Trophoblast cell (in vitro differentiated cells and primary cell): ENCODE measurements at regions not wholly inside any gene's neighbourhood (a gene's known extent, or its start where the extent isn't known, plus 50 kb on each side); places are given as distances from the start of the nearest gene placed in this dataset.

Experiments
- DNase-seq, 2 donors: peaks; one replicate each; pipeline ENCODE4 v3.0.0-alpha.2; 2016
- H2AFZ ChIP-seq: 2 replicates; pipeline ENCODE4 v1.6.1; 2013; ENCODE audit warnings: low read length, moderate library complexity, mild to moderate bottlenecking; ENCODE audit not compliant: insufficient read depth, poor library complexity
- H2AK5ac ChIP-seq: 2 replicates; pipeline ENCODE4 v1.6.1; 2013; ENCODE audit warnings: mild to moderate bottlenecking, low read length
- H2BK120ac ChIP-seq: 2 replicates; pipeline ENCODE4 v1.6.1; 2013; ENCODE audit warnings: low read length, mild to moderate bottlenecking, moderate library complexity; ENCODE audit not compliant: insufficient read depth, poor library complexity
- H2BK12ac ChIP-seq: 2 replicates; pipeline ENCODE4 v1.6.1; 2013; ENCODE audit warnings: mild to moderate bottlenecking, low read length, moderate library complexity
- H2BK5ac ChIP-seq: 2 replicates; pipeline ENCODE4 v1.6.1; 2013; ENCODE audit warnings: low read length, low read depth, moderate library complexity, mild to moderate bottlenecking; ENCODE audit not compliant: poor library complexity
- H3K14ac ChIP-seq: 2 replicates; pipeline ENCODE4 v1.6.1; 2013; ENCODE audit warnings: mild to moderate bottlenecking, low read length
- H3K18ac ChIP-seq: 2 replicates; pipeline ENCODE4 v1.6.1; 2013; ENCODE audit warnings: mild to moderate bottlenecking, low read length
- H3K23ac ChIP-seq: 2 replicates; pipeline ENCODE4 v1.6.1; 2013; ENCODE audit warnings: low read length
- H3K27ac ChIP-seq: 2 replicates; pipeline ENCODE4 v1.5.1; 2013; ENCODE audit warnings: low read depth, mild to moderate bottlenecking, inconsistent platforms, low read length, moderate library complexity
- H3K27me3 ChIP-seq: 2 replicates; pipeline ENCODE4 v1.6.1; 2013; ENCODE audit warnings: inconsistent platforms, mild to moderate bottlenecking, low read length, moderate library complexity; ENCODE audit not compliant: insufficient read depth
- H3K36me3 ChIP-seq, 2 experiments: 1 replicate in 1 of 2; 2 replicates in 1 of 2; pipeline ENCODE4 v1.6.1; 2013; ENCODE audit warnings: low read length in 2 of 2, mild to moderate bottlenecking in 2 of 2, moderate library complexity in 1 of 2; ENCODE audit not compliant: insufficient read depth in 2 of 2, control insufficient read depth in 1 of 2
- H3K4ac ChIP-seq: 2 replicates; pipeline ENCODE4 v1.6.1; 2013; ENCODE audit warnings: low read depth, mild to moderate bottlenecking, low read length, moderate library complexity
- H3K4me1 ChIP-seq, 2 experiments: 1 replicate in 1 of 2; 2 replicates in 1 of 2; pipeline ENCODE4 v1.6.1; 2013; ENCODE audit warnings: low read length in 2 of 2, mild to moderate bottlenecking in 2 of 2, moderate library complexity in 1 of 2; ENCODE audit not compliant: insufficient read depth in 2 of 2, control insufficient read depth in 1 of 2
- H3K4me2 ChIP-seq: 2 replicates; pipeline ENCODE4 v1.6.1; 2013; ENCODE audit warnings: inconsistent platforms, mild to moderate bottlenecking, low read length, moderate library complexity
- H3K4me3 ChIP-seq: 2 replicates; pipeline ENCODE4 v1.5.1; 2013; ENCODE audit warnings: mild to moderate bottlenecking, low read depth, low read length, inconsistent platforms
- H3K79me1 ChIP-seq: one replicate; pipeline ENCODE4 v1.6.1; 2013; ENCODE audit warnings: low read length
- H3K79me2 ChIP-seq: 2 replicates; pipeline ENCODE4 v1.6.1; 2013; ENCODE audit warnings: low read length, mild to moderate bottlenecking; ENCODE audit not compliant: control insufficient read depth, insufficient read depth, poor library complexity
- H3K9ac ChIP-seq: 2 replicates; pipeline ENCODE4 v1.6.1; 2013; ENCODE audit warnings: mild to moderate bottlenecking, low read length
- H3K9me3 ChIP-seq: 2 replicates; pipeline ENCODE4 v1.6.1; 2013; ENCODE audit warnings: low read depth, mild to moderate bottlenecking, control low read depth, inconsistent platforms, low read length; ENCODE audit not compliant: insufficient read depth
- H4K12ac ChIP-seq: 2 replicates; pipeline ENCODE4 v1.6.1; 2013; ENCODE audit warnings: low read depth, mild to moderate bottlenecking, low read length, moderate library complexity
- H4K8ac ChIP-seq: 2 replicates; pipeline ENCODE4 v1.6.1; 2013; ENCODE audit warnings: low read depth, mild to moderate bottlenecking, low read length, moderate library complexity
- H4K91ac ChIP-seq: one replicate; pipeline ENCODE4 v1.6.1; 2013; ENCODE audit warnings: low read depth, mild to moderate bottlenecking, low read length, moderate library complexity
- WGBS: extraction: QIAGEN DNeasy Blood & Tissue Kit; methylation state at CpG from one replicate; pipeline ENCODE4 v1.1.7; 2013; ENCODE audit warnings: missing lambda C conversion rate; ENCODE audit not compliant: insufficient read length, insufficient coverage; ENCODE audit errors: extremely low coverage; 5-methylcytosine and 5-hydroxymethylcytosine counted together

DNA sequence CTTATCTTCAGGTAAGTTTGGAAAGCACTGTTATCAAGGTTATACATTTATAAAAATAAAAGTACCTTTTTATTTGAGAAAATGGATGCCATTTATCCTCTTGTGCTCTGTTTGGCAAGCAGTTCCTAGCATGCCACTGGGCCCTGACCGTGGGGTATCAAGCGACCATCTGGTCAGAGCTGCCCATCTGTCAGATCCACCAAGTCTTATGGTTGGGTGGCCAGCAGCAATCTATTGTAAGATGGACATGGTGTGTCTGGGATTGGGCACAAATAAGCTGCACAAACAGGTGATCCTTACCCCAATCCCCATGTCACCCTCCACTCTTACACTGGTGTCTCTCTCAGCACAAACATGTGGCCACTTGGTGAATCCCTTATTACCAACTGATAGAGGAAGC, 178.5 kb downstream of the DLEU7 start:
- Histone ChIP-seq H3K27ac (no peak overlapping the region), H3K18ac (no peak overlapping the region), H4K8ac (no peak overlapping the region), H3K4ac (no peak overlapping the region), H4K91ac (no peak overlapping the region), H2BK5ac (no peak overlapping the region), H3K36me3 (no peaks in the 10 kb centered on the region), H2BK12ac (no peak overlapping the region), H3K27me3 (no peaks in the 10 kb centered on the region), H3K79me1 (no peaks in the 10 kb centered on the region), H3K9ac (no peak overlapping the region), H3K9me3 (no peaks in the 10 kb centered on the region), H3K14ac (no peak overlapping the region), H4K12ac (no peak overlapping the region), H2AFZ (no peak overlapping the region), H2BK120ac (no peak overlapping the region), H3K4me1 (no peaks in the 10 kb centered on the region), H3K4me3 (no peak overlapping the region), H2AK5ac (no peak overlapping the region), H3K4me2 (no peak overlapping the region), H3K79me2 (no peaks in the 10 kb centered on the region), H3K23ac (no peak overlapping the region)
- WGBS: no CpG with 5 or more reads among the region's 2 CpGs
- no peak for DNase-seq

DNA sequence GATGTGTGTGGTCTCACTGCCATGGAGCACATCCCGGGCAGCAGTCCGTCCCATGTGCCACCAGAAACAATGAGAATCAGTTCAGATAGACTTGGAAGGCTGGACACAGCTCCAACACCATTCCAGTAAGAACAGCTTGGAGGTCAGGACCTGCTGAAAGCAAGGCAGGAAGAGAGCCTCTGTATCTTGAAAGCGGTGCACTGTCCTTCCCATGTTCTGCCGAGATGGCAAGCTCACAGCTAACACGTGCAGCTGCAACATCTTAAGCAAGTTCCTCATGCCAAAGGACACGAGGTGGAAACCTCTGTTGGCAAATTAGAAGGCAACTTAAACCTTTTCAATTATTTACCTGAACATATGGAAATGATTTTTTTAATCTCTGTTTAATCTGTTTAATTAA, 175.4 kb downstream of the DLEU7 start:
- Histone ChIP-seq H3K79me1 (peaks cover 3% of the 10 kb centered on the region), H2BK5ac (no peak overlapping the region), H3K4me2 (no peak overlapping the region), H3K23ac (no peak overlapping the region), H2AK5ac (no peak overlapping the region), H3K4me3 (no peak overlapping the region), H3K9ac (no peak overlapping the region), H3K14ac (no peak overlapping the region), H3K4me1 (peaks cover 0 to 4% of the 10 kb centered on the region in 2 experiments), H3K27me3 (no peaks in the 10 kb centered on the region), H4K8ac (no peak overlapping the region), H4K91ac (no peak overlapping the region), H4K12ac (no peak overlapping the region), H3K4ac (no peak overlapping the region), H3K79me2 (no peaks in the 10 kb centered on the region), H3K18ac (no peak overlapping the region), H3K36me3 (no peaks in the 10 kb centered on the region), H2BK12ac (no peak overlapping the region), H3K9me3 (no peaks in the 10 kb centered on the region), H3K27ac (no peak overlapping the region), H2AFZ (no peak overlapping the region), H2BK120ac (no peak overlapping the region)
- DNase-seq: no peak
- no CpG with 5 or more reads among the region's 6 CpGs for WGBS

DNA sequence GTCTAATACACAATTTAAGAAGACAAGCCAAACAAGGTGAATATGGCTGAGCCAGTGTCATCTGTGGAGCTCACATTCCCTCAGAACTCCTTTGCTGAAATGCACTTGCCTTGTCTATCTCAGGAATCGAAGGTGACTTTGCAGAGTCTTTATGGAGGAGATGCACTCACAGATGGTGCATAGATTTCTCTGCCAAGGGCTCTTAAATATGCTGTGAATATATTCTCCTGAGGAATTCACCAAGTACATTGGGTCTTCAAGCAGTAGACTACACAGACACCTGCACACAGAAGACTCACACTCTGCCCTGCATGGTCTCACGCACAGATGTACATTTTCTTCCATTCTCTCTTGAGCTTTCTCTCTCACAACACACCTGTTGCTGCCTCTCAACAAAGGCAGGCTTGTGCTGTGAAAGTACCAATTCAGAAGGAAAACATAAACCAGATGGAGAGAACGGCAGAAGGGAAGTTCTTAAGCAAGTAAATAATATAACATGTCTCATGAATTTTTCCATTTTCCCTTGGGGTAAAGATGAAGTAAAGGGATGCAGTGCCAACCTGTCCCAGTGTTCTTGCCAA, 174.7 kb downstream of the DLEU7 start:
- Histone ChIP-seq H3K4me3 (no peak overlapping the region), H2BK5ac (no peak overlapping the region), H2AFZ (no peak overlapping the region), H4K91ac (no peak overlapping the region), H4K8ac (no peak overlapping the region), H3K79me1 (peaks cover 3% of the 10 kb centered on the region), H3K4me2 (no peak overlapping the region), H3K23ac (no peak overlapping the region), H4K12ac (no peak overlapping the region), H3K4ac (no peak overlapping the region), H2BK12ac (no peak overlapping the region), H2BK120ac (no peak overlapping the region), H3K27me3 (no peaks in the 10 kb centered on the region), H3K4me1 (peaks cover 0 to 5% of the 10 kb centered on the region in 2 experiments), H2AK5ac (no peak overlapping the region), H3K14ac (no peak overlapping the region), H3K36me3 (no peaks in the 10 kb centered on the region), H3K79me2 (no peaks in the 10 kb centered on the region), H3K18ac (no peak overlapping the region), H3K27ac (no peak overlapping the region), H3K9ac (no peak overlapping the region), H3K9me3 (no peaks in the 10 kb centered on the region)
- DNase-seq: no peak
- WGBS: no CpG with 5 or more reads among the region's 3 CpGs

DNA sequence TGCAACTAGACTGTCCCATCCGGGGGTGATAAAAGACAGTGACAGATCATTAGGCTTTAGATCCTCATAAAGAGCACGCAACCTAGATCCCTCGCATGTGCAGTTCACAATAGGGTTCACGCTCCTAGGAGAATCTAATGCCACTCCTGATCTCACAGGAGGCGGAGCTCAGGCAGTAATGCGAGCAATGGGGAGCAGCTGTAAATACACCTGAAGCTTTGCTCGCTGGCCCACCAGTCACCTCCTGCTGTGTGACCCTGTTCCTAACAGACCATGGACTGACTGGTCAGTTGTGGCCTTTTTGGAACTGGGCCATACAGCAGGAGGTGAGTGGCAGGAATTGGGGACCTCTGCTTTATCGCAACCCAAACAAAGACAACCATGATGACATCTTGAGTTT, 173.2 kb downstream of the DLEU7 start:
- H3K27ac ChIP-seq: no peak overlapping the region
- H3K4me1 ChIP-seq: peaks cover 0 to 5% of the 10 kb centered on the region in 2 experiments
- peak overlapping the region; percentile 15 for H2BK12ac ChIP-seq
- peak overlapping the region; percentile 11 for H3K18ac ChIP-seq
- WGBS: no CpG with 5 or more reads among the region's 8 CpGs
- H3K23ac ChIP-seq: no peak overlapping the region
- no peak overlapping the region for H2BK5ac ChIP-seq
- no peak overlapping the region for H2AFZ ChIP-seq
- no peaks in the 10 kb centered on the region for H3K79me2 ChIP-seq
- H2BK120ac ChIP-seq: no peak overlapping the region
- H2AK5ac ChIP-seq: peak overlapping the region; percentile 7
- H3K79me1 ChIP-seq: peaks cover 3% of the 10 kb centered on the region
- no peak overlapping the region for H4K91ac ChIP-seq
- no peaks in the 10 kb centered on the region for H3K9me3 ChIP-seq
- H4K12ac ChIP-seq: no peak overlapping the region
- H3K14ac ChIP-seq: no peak overlapping the region
- H3K4me2 ChIP-seq: no peak overlapping the region
- no peak overlapping the region for H4K8ac ChIP-seq
- H3K9ac ChIP-seq: no peak overlapping the region
- no peak overlapping the region for H3K4ac ChIP-seq
- no peak for DNase-seq
- no peaks in the 10 kb centered on the region for H3K36me3 ChIP-seq
- no peak overlapping the region for H3K4me3 ChIP-seq
- no peaks in the 10 kb centered on the region for H3K27me3 ChIP-seq
